ENCODE measurements at regions not wholly inside any gene's neighbourhood (a gene's known extent, or its start where the extent isn't known, plus 50 kb on each side); places are given as distances from the start of the nearest gene placed in this dataset.

DNA sequence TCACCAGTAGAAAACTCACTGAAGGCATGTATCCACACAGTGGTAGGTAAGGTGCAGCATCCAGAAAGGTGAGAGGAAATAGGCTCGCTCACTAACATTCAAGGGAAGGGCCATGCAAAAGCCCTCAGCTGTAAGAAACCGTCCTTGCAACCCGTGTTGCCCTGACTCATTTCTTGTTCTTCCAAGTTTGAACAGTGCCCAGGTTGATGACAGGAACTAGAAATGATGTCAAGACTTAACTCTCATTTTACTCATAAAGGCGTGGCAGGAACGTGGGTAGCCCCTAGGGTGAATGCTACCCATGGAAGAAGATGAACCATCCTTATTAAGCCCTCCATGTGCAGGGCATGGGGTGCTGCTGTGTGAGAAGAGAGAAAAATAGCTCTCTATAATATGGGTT lies 187.6 kb downstream of the CD83 start:
- H3K4me2 ChIP-seq (ENCODE audit: low read depth, low read length, poor library complexity, severe bottlenecking): no peak overlapping the region
- H3K9me2 ChIP-seq (replicated peaks; ENCODE audit: insufficient read depth, low read length): no peaks in the 10 kb centered on the region
- H3K4me3 ChIP-seq (ENCODE audit: insufficient read depth, low read length, poor library complexity, severe bottlenecking): no peak overlapping the region
- no peaks in the 10 kb centered on the region for H3K36me3 ChIP-seq (ENCODE audit: low read length)
- H3K27me3 ChIP-seq (ENCODE audit: low read length): no peaks in the 10 kb centered on the region
- no peaks in the 10 kb centered on the region for H3K9me3 ChIP-seq (ENCODE audit: insufficient read depth, low read length)
- TF ChIP-seq EZH2phosphoT487 (conservative IDR thresholded peaks at IDR 0.05; ENCODE audit: low read length): no peak
- TF ChIP-seq, protein P1, sequence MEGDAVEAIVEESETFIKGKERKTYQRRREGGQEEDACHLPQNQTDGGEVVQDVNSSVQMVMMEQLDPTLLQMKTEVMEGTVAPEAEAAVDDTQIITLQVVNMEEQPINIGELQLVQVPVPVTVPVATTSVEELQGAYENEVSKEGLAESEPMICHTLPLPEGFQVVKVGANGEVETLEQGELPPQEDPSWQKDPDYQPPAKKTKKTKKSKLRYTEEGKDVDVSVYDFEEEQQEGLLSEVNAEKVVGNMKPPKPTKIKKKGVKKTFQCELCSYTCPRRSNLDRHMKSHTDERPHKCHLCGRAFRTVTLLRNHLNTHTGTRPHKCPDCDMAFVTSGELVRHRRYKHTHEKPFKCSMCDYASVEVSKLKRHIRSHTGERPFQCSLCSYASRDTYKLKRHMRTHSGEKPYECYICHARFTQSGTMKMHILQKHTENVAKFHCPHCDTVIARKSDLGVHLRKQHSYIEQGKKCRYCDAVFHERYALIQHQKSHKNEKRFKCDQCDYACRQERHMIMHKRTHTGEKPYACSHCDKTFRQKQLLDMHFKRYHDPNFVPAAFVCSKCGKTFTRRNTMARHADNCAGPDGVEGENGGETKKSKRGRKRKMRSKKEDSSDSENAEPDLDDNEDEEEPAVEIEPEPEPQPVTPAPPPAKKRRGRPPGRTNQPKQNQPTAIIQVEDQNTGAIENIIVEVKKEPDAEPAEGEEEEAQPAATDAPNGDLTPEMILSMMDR (IDR thresholded peaks at IDR 0.05; ENCODE audit: insufficient read depth, low read length, poor library complexity, severe bottlenecking): no peak
- no peaks in the 10 kb centered on the region for H3F3A ChIP-seq (ENCODE audit: insufficient read depth)
- H3K79me2 ChIP-seq (ENCODE audit: insufficient read depth, low read length): no peaks in the 10 kb centered on the region
- no peaks in the 10 kb centered on the region for H4K20me1 ChIP-seq (ENCODE audit: low read depth, low read length)
- no peak overlapping the region for H2AFZ ChIP-seq (ENCODE audit: low read depth, low read length, severe bottlenecking)
- H3K27ac ChIP-seq (ENCODE audit: low read depth, low read length): no peak overlapping the region
- no peak overlapping the region for H3K9ac ChIP-seq (ENCODE audit: low read length)

DNA sequence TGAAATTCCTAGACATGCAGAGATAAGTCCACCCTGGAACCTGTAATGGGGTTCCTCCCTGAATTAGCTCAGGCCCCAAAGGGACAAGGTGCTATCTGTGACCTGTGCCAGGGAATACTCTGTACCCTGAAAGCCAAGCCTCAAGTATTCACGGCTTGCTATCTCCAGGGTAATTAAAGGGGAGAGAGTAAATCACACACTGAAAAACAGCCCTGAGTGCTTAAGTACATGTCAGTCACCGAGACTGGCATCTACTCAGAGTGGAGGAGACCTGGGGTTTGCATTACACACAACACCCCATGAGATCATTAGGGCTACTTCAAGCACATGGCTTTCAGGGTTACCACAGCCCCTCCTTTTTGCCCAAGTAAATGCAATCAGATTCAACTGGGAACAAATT lies 188.1 kb downstream of the CD83 start:
- no peak overlapping the region for H3K4me2 ChIP-seq (ENCODE audit: low read depth, low read length, poor library complexity, severe bottlenecking)
- H3K27me3 ChIP-seq (ENCODE audit: low read length): no peaks in the 10 kb centered on the region
- no peaks in the 10 kb centered on the region for H4K20me1 ChIP-seq (ENCODE audit: low read depth, low read length)
- no peaks in the 10 kb centered on the region for H3K36me3 ChIP-seq (ENCODE audit: low read length)
- TF ChIP-seq, protein P1 (IDR thresholded peaks at IDR 0.05; ENCODE audit: insufficient read depth, low read length, poor library complexity, severe bottlenecking): no peak
- no peak for TF ChIP-seq EZH2phosphoT487 (conservative IDR thresholded peaks at IDR 0.05; ENCODE audit: low read length)
- no peak overlapping the region for H3K27ac ChIP-seq (ENCODE audit: low read depth, low read length)
- H2AFZ ChIP-seq (ENCODE audit: low read depth, low read length, severe bottlenecking): no peak overlapping the region
- H3F3A ChIP-seq (ENCODE audit: insufficient read depth): no peaks in the 10 kb centered on the region
- H3K79me2 ChIP-seq (ENCODE audit: insufficient read depth, low read length): no peaks in the 10 kb centered on the region
- H3K9me3 ChIP-seq (ENCODE audit: insufficient read depth, low read length): no peaks in the 10 kb centered on the region
- no peak overlapping the region for H3K4me3 ChIP-seq (ENCODE audit: insufficient read depth, low read length, poor library complexity, severe bottlenecking)
- H3K9me2 ChIP-seq (replicated peaks; ENCODE audit: insufficient read depth, low read length): no peaks in the 10 kb centered on the region
- no peak overlapping the region for H3K9ac ChIP-seq (ENCODE audit: low read length)

DNA sequence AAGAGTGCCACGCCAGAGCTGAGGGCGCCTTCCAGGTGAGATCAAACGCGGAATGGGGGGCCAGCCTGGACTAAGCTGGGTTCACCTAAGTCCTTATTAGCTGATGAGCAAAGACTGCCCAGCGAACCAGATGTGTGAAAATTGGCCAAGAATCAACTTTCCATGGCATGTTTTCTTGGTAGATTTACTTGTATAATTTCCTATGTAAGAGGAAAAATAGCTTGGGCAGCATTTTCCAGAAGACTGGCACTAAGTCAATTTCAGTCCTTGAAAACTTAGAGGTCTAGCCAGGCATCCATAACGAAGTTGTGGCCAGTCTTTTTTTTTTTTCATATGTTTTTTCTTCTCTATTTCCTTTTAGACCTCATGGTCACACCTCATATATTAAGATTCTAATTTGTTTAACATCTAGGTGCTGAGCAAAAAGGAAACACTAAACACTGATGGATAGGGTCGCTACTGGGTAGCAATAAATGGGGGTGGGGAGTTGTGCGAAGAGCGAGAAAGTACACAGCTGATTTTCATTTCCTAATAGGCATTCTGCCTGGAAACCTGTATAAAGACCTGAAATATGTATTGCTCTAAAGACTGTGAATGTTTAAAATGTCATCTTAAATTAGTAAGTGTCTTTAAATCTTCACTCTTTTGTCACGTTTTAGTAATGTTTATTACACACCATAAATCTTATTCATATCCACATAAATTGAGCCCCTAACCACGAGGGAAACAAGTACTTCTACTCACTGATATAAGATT lies 188.8 kb downstream of the CD83 start:
- H3K27ac ChIP-seq (ENCODE audit: low read depth, low read length): no peak overlapping the region
- no peak overlapping the region for H3K9ac ChIP-seq (ENCODE audit: low read length)
- no peaks in the 10 kb centered on the region for H4K20me1 ChIP-seq (ENCODE audit: low read depth, low read length)
- no peaks in the 10 kb centered on the region for H3K9me3 ChIP-seq (ENCODE audit: insufficient read depth, low read length)
- no peaks in the 10 kb centered on the region for H3K27me3 ChIP-seq (ENCODE audit: low read length)
- H3K36me3 ChIP-seq (ENCODE audit: low read length): no peaks in the 10 kb centered on the region
- H3K79me2 ChIP-seq (ENCODE audit: insufficient read depth, low read length): no peaks in the 10 kb centered on the region
- no peak overlapping the region for H3K4me3 ChIP-seq (ENCODE audit: insufficient read depth, low read length, poor library complexity, severe bottlenecking)
- H3K4me2 ChIP-seq (ENCODE audit: low read depth, low read length, poor library complexity, severe bottlenecking): no peak overlapping the region
- TF ChIP-seq, protein P1 (IDR thresholded peaks at IDR 0.05; ENCODE audit: insufficient read depth, low read length, poor library complexity, severe bottlenecking): no peak
- TF ChIP-seq EZH2phosphoT487 (conservative IDR thresholded peaks at IDR 0.05; ENCODE audit: low read length): no peak
- H2AFZ ChIP-seq (ENCODE audit: low read depth, low read length, severe bottlenecking): no peak overlapping the region
- no peaks in the 10 kb centered on the region for H3F3A ChIP-seq (ENCODE audit: insufficient read depth)
- H3K9me2 ChIP-seq (replicated peaks; ENCODE audit: insufficient read depth, low read length): no peaks in the 10 kb centered on the region
